Parathyroid adenoma (tissue), 2 donors: ENCODE measurements at regions not wholly inside any gene's neighbourhood (a gene's known extent, or its start where the extent isn't known, plus 50 kb on each side); places are given as distances from the start of the nearest gene placed in this dataset.

ENCODE experiments used
- H2AFZ ChIP-seq: fragments of 300-600 bp; sonication (generic); one replicate; pipeline ENCODE4 v1.7.0; 2017; ENCODE audit warnings: antibody characterized with exemption, mild to moderate bottlenecking
- H3K27ac ChIP-seq: fragments of 300-600 bp; sonication (generic); one replicate; pipeline ENCODE4 v1.7.0; 2017
- H3K27me3 ChIP-seq: fragments of 300-600 bp; sonication (generic); one replicate; pipeline ENCODE4 v1.7.0; 2017; ENCODE audit warnings: low read length; ENCODE audit not compliant: control insufficient read depth, insufficient read depth
- H3K36me3 ChIP-seq: fragments of 300-600 bp; sonication (generic); one replicate; pipeline ENCODE4 v1.7.0; 2017; ENCODE audit warnings: low read length; ENCODE audit not compliant: control insufficient read depth, insufficient read depth
- H3K4me1 ChIP-seq: fragments of 300-600 bp; sonication (generic); one replicate; pipeline ENCODE4 v1.7.0; 2017; ENCODE audit warnings: control low read depth
- H3K4me2 ChIP-seq: fragments of 300-600 bp; sonication (generic); one replicate; pipeline ENCODE4 v1.7.0; 2017; ENCODE audit warnings: low read length
- H3K4me3 ChIP-seq: fragments of 300-600 bp; sonication (generic); one replicate; pipeline ENCODE4 v1.7.0; 2017; ENCODE audit warnings: low read depth, low read length
- H3K79me2 ChIP-seq: fragments of 300-600 bp; sonication (generic); one replicate; pipeline ENCODE4 v1.7.0; 2017; ENCODE audit warnings: control low read depth
- H3K9ac ChIP-seq: fragments of 300-600 bp; sonication (generic); one replicate; pipeline ENCODE4 v1.7.0; 2017; ENCODE audit warnings: mild to moderate bottlenecking
- H3K9me3 ChIP-seq: fragments of 300-600 bp; sonication (generic); one replicate; pipeline ENCODE4 v1.7.0; 2017; ENCODE audit warnings: low read length; ENCODE audit not compliant: control insufficient read depth
- TF ChIP-seq, protein P1 (sequence below): fragments of 300-600 bp; sonication (generic); IDR thresholded peaks from one replicate; pipeline ENCODE4 v1.7.0; 2017; ENCODE audit warnings: antibody characterized with exemption, mild to moderate bottlenecking
- donor health status: primary hyperparathyroidism.

DNA sequence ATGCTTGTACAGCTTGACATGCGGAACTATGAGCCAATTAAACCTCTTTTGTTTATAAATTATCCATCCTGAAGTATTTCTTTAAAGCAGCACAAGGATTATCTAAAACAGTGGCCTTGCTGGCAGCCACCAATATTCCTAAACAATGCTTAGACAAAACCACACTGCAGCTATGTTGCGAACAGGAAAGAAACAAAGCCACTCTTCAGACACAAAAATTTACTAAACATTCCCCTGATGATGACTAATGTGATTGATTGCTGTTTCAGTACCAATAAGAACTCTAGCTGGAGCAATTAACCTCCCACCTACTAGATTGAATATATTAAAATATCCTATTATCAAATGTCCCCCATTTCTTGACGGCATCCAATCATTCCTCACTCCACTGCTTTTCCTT is 325.8 kb upstream of the REG3G start:
- Histone ChIP-seq H3K4me3 (no peak overlapping the region), H3K4me1 (no peaks in the 10 kb centered on the region), H3K36me3 (no peaks in the 10 kb centered on the region), H3K9ac (no peak overlapping the region), H2AFZ (no peak overlapping the region), H3K4me2 (no peak overlapping the region), H3K27me3 (no peaks in the 10 kb centered on the region), H3K9me3 (no peaks in the 10 kb centered on the region), H3K79me2 (no peaks in the 10 kb centered on the region), H3K27ac (no peak overlapping the region)
- TF ChIP-seq, protein P1, sequence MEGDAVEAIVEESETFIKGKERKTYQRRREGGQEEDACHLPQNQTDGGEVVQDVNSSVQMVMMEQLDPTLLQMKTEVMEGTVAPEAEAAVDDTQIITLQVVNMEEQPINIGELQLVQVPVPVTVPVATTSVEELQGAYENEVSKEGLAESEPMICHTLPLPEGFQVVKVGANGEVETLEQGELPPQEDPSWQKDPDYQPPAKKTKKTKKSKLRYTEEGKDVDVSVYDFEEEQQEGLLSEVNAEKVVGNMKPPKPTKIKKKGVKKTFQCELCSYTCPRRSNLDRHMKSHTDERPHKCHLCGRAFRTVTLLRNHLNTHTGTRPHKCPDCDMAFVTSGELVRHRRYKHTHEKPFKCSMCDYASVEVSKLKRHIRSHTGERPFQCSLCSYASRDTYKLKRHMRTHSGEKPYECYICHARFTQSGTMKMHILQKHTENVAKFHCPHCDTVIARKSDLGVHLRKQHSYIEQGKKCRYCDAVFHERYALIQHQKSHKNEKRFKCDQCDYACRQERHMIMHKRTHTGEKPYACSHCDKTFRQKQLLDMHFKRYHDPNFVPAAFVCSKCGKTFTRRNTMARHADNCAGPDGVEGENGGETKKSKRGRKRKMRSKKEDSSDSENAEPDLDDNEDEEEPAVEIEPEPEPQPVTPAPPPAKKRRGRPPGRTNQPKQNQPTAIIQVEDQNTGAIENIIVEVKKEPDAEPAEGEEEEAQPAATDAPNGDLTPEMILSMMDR: no peak

DNA sequence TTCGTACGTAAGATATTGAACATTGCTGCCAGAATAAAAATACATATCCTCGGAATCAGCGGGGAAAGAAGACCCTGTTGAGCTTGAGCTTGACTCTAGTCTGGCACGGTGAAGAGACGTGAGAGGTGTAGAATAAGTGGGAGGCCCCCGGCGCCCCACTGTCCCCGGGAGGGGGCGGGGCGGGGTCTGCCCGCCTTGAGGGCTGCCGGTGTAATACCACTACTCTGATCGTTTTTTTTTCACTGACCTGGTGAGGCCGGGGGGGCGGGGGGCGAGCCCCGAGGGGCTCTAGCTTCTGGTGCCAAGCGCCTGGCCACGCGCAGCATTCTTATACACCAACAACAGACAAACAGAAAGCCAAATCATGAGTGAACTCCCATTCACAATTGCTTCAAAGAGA is 324.0 kb upstream of the REG3G start:
- Histone ChIP-seq H3K27me3 (no peaks in the 10 kb centered on the region), H3K9me3 (no peaks in the 10 kb centered on the region), H3K4me2 (no peak overlapping the region), H3K79me2 (no peaks in the 10 kb centered on the region), H3K9ac (no peak overlapping the region), H3K4me3 (no peak overlapping the region), H3K4me1 (no peaks in the 10 kb centered on the region), H3K36me3 (no peaks in the 10 kb centered on the region), H3K27ac (no peak overlapping the region), H2AFZ (no peak overlapping the region)
- TF ChIP-seq, protein P1: no peak

DNA sequence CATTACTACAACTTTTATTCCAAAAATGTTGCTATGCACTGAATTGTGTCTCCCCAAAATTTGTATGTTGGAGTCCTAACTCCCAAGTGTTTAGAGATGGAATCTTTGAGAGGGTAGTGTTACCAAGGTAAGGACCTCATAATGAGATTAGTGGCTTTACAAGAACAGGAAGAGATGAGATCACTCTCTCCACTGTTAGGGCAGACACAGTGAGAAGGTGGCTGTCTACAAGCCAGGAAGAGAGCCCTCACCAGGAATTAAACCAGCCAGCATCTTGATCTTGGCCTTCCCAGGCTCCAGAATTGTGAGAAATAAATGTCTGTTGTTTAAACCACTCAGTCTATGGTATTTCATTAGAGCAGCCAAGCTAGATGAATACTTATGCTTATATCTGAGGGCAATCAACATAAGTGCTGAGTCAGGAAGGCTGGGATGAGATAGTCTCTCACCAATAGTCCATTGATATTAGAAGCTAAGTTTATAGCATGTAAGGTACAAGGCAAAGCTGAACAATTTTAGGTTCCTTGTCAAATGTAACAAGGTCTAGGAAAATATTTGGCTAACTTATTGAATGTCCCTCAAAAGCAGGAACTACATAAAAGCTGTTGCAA is 317.6 kb upstream of the REG3G start:
- TF ChIP-seq, protein P1: no peak
- Histone ChIP-seq H3K4me1 (no peaks in the 10 kb centered on the region), H2AFZ (no peak overlapping the region), H3K4me3 (no peak overlapping the region), H3K9ac (no peak overlapping the region), H3K27ac (no peak overlapping the region), H3K36me3 (no peaks in the 10 kb centered on the region), H3K27me3 (no peaks in the 10 kb centered on the region), H3K4me2 (no peak overlapping the region), H3K79me2 (no peaks in the 10 kb centered on the region), H3K9me3 (no peaks in the 10 kb centered on the region)

DNA sequence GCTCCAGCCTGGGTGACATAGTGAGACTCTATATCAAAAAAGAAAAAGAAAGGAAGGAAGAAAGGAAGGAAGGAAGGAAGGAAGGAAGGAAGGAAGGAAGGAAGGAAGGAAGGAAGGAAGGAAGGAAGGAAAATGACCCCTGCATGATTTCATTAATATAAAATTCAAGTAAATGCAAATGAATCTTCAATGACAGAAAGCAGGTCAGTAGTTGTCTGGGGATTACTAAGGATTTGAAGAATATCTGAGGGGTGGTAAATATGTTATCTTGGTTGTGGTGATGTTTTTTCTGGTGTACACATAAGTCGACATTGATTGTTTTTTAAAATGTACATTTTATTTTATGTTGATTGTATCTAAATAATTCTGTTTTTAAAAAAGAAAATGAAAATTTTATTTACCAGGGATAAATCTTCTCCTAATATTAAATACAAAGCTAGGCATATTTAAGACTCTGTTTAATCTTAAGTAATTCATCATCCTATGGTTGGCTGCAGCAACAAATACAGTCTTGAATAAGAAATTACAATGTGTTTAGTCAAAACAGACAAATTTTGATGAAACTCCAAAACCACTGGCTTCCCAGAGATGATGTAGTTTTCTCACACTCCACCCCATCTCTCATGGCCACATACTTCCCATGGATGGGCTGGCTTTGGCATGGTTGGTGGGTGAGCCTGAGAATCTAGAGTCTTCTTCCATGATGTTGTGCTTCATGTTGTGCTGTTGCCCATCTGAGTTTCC is 314.7 kb upstream of the REG3G start:
- Histone ChIP-seq H3K4me1 (no peaks in the 10 kb centered on the region), H3K27ac (no peak overlapping the region), H3K27me3 (no peaks in the 10 kb centered on the region), H3K4me2 (no peak overlapping the region), H3K36me3 (no peaks in the 10 kb centered on the region), H2AFZ (no peak overlapping the region), H3K4me3 (no peak overlapping the region), H3K9ac (no peak overlapping the region), H3K9me3 (no peaks in the 10 kb centered on the region), H3K79me2 (no peaks in the 10 kb centered on the region)
- TF ChIP-seq, protein P1: no peak

DNA sequence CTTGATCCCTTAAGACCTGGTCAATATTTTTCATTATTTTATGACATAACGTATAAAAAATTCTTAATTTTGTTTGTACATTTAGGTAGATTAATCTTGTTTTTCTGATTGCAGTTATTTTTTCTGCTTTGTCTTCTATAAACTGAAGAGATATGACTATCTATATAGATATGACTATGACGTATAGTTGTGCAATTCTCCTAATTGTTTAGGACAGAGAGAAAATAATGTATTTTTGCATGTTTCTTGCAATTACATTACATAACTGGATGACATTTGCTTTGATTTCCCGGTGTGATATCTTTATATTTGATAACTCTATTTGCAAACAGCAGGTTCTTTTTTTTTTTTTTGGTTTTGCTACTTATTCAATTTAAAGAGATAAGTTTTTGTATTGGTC is 310.2 kb upstream of the REG3G start:
- H3K79me2 ChIP-seq: no peaks in the 10 kb centered on the region
- no peaks in the 10 kb centered on the region for H3K36me3 ChIP-seq
- no peaks in the 10 kb centered on the region for H3K9me3 ChIP-seq
- no peak overlapping the region for H3K4me2 ChIP-seq
- H3K4me3 ChIP-seq: no peak overlapping the region
- H3K27me3 ChIP-seq: no peaks in the 10 kb centered on the region
- no peak overlapping the region for H2AFZ ChIP-seq
- no peak overlapping the region for H3K27ac ChIP-seq
- no peaks in the 10 kb centered on the region for H3K4me1 ChIP-seq
- TF ChIP-seq, protein P1: no peak
- no peak overlapping the region for H3K9ac ChIP-seq
